ENCODE measurements at regions not wholly inside any gene's neighbourhood (a gene's known extent, or its start where the extent isn't known, plus 50 kb on each side); places are given as distances from the start of the nearest gene placed in this dataset.

DNA sequence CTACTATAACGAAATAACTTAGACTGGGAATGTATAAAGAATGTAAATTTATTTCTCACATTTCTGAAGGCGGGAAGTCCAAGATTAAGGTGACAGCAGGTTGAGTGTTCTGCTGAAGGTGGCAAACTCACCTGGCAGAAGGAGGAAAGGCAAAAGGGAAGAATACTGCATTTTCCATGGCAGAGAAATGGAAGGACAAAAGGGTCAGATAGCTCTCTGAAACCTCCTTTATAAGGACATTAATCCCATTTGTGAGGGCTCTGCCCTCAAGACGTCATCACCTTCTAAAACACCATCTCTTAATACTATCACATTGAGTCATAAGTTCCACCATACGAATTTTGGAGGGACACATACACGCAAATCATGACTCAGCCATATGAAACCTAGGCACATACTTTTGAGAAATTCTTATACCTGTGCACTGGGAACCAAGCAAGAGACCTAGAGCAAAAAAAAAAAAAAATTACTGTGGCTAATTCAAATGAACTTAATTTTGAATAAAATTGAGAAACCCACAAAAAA is 1669.3 kb upstream of the FLRT2 start:
- H3K27me3 ChIP-seq (ENCODE audit: insufficient read depth, low read depth, low read length), result no peaks in the 10 kb centered on the region
- no peaks in the 10 kb centered on the region for H3K9me2 ChIP-seq (ENCODE audit: insufficient read depth, low read length)
- no peaks in the 10 kb centered on the region for H3F3A ChIP-seq (ENCODE audit: insufficient read depth, low read length, poor library complexity, severe bottlenecking)
- no peak overlapping the region for H3K27ac ChIP-seq (ENCODE audit: low read length)
- H3K9me3 ChIP-seq (ENCODE audit: low read length), result no peaks in the 10 kb centered on the region
- H3K79me2 ChIP-seq (replicated peaks; ENCODE audit: insufficient read depth, low read length), result no peaks in the 10 kb centered on the region
- H2AFZ ChIP-seq (ENCODE audit: low read depth, low read length), result no peak overlapping the region
- H3K9ac ChIP-seq (ENCODE audit: low read length), result no peak overlapping the region
- no peak overlapping the region for H3K4me2 ChIP-seq (ENCODE audit: low read length)
- H3K4me3 ChIP-seq (ENCODE audit: low read length), result no peak overlapping the region
- no peak for TF ChIP-seq RAD21 (conservative IDR thresholded peaks at IDR 0.05)
- no peaks in the 10 kb centered on the region for H4K20me1 ChIP-seq (ENCODE audit: insufficient read depth)
- H3K36me3 ChIP-seq (ENCODE audit: insufficient read depth, low read length), result no peaks in the 10 kb centered on the region

DNA sequence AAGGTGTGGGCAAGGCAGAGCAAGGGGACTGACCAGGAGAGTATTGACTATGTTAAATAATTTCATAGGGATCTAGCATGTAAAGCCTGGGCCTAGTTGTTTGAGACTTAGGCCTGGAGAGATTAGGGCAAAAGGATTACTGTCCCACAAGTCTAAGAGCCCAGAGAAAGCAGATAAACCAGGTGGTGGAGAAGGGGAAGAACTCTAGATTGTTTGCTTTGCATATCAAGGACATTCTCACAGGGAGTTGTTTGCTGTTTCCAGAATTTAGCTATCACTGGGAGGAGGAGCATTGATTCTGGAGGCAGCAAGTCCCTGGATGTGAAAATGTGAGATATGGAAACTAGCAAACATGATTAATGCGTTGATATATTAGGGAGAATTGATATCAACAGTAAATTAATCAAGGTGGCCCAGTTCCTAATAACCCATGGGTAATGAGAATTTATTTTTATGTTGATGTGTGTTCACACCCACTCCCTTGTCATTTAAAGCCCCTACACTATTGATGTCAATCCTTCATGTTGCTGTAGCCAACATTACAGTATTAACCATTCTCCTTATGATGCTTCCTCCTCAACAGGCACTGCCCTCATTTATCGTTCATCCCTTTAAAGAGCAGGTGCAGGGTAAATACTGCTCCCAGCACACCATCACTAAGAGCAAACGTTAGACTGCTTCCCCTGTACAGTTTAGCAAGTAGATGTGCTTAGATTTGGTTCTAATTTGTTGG is 1666.7 kb upstream of the FLRT2 start:
- TF ChIP-seq RAD21 (conservative IDR thresholded peaks at IDR 0.05), result no peak
- TF ChIP-seq POLR2AphosphoS5 (IDR thresholded peaks at IDR 0.05), result no peak
- TF ChIP-seq MXI1 (conservative IDR thresholded peaks at IDR 0.05; ENCODE audit: poor library complexity, severe bottlenecking), result no peak
- Histone ChIP-seq H3K79me2 (replicated peaks; ENCODE audit: insufficient read depth, low read length) (no peaks in the 10 kb centered on the region), H3F3A (ENCODE audit: insufficient read depth, low read length, poor library complexity, severe bottlenecking) (no peaks in the 10 kb centered on the region), H3K4me2 (ENCODE audit: low read length) (no peak overlapping the region), H3K36me3 (ENCODE audit: insufficient read depth, low read length) (no peaks in the 10 kb centered on the region), H2AFZ (ENCODE audit: low read depth, low read length) (no peak overlapping the region), H3K9ac (ENCODE audit: low read length) (no peak overlapping the region), H3K27ac (ENCODE audit: low read length) (no peak overlapping the region), H3K9me3 (ENCODE audit: low read length) (no peaks in the 10 kb centered on the region), H3K9me2 (ENCODE audit: insufficient read depth, low read length) (no peaks in the 10 kb centered on the region), H3K27me3 (ENCODE audit: insufficient read depth, low read depth, low read length) (no peaks in the 10 kb centered on the region), H3K4me3 (ENCODE audit: low read length) (no peak overlapping the region), H4K20me1 (ENCODE audit: insufficient read depth) (no peaks in the 10 kb centered on the region)

DNA sequence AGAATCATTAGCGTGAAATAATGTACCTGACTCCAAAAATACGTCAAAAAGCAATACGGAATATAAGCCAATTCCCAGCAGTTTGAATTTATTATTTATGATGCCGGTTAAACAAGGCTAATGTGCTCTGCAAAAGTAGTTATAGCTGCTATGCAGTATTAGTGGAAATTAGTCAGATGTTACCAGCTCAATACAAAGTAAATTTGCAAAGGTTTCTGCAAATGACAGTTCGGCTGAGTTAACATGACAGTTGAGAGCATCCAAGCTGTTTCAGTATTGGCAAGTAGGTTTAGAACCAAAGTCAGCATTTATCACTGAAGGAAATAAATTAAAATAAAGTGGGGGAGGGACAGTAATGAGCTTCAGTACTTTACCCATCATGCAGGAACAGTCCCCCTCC is 1665.8 kb upstream of the FLRT2 start:
- no peaks in the 10 kb centered on the region for H3F3A ChIP-seq (ENCODE audit: insufficient read depth, low read length, poor library complexity, severe bottlenecking)
- no peak overlapping the region for H3K9ac ChIP-seq (ENCODE audit: low read length)
- no peaks in the 10 kb centered on the region for H3K79me2 ChIP-seq (replicated peaks; ENCODE audit: insufficient read depth, low read length)
- no peak overlapping the region for H2AFZ ChIP-seq (ENCODE audit: low read depth, low read length)
- H3K9me3 ChIP-seq (ENCODE audit: low read length), result no peaks in the 10 kb centered on the region
- no peaks in the 10 kb centered on the region for H3K27me3 ChIP-seq (ENCODE audit: insufficient read depth, low read depth, low read length)
- H4K20me1 ChIP-seq (ENCODE audit: insufficient read depth), result no peaks in the 10 kb centered on the region
- H3K27ac ChIP-seq (ENCODE audit: low read length), result no peak overlapping the region
- TF ChIP-seq SMC3 (conservative IDR thresholded peaks at IDR 0.05; ENCODE audit: poor library complexity) (no peak), RAD21 (conservative IDR thresholded peaks at IDR 0.05) (no peak), EP300 (conservative IDR thresholded peaks at IDR 0.05; ENCODE audit: poor library complexity, severe bottlenecking) (no peak), CTCF (IDR thresholded peaks at IDR 0.05; ENCODE audit: poor library complexity, severe bottlenecking) (no peak), POLR2AphosphoS5 (IDR thresholded peaks at IDR 0.05) (no peak), MXI1 (conservative IDR thresholded peaks at IDR 0.05; ENCODE audit: poor library complexity, severe bottlenecking) (no peak)
- no peak overlapping the region for H3K4me3 ChIP-seq (ENCODE audit: low read length)
- H3K4me2 ChIP-seq (ENCODE audit: low read length), result no peak overlapping the region
- H3K9me2 ChIP-seq (ENCODE audit: insufficient read depth, low read length), result no peaks in the 10 kb centered on the region
- no peaks in the 10 kb centered on the region for H3K36me3 ChIP-seq (ENCODE audit: insufficient read depth, low read length)
